Caco-2 (cell line): ENCODE measurements at regions not wholly inside any gene's neighbourhood (a gene's known extent, or its start where the extent isn't known, plus 50 kb on each side); places are given as distances from the start of the nearest gene placed in this dataset.

Source experiments
- BruUV-seq: library from RNA; stranded (reverse); fragments of 400-500 nt; replicated peaks from 2 replicates; lab custom pipeline; 2021; lab: Mats Ljungman, UMichigan
- CTCF ChIA-PET: fragments of 300-600 bp; sonication (Branson Sonifier 250); formaldehyde crosslinking; loops from one replicate; lab custom pipeline; 2022; ENCODE audit warnings: antibody characterized with exemption; lab: Charles Lee
- POLR2A ChIA-PET: fragments of 300-600 bp; sonication (Branson Sonifier 250); formaldehyde crosslinking; loops from one replicate; lab custom pipeline; 2022; ENCODE audit warnings: antibody characterized with exemption; lab: Charles Lee
- DNase-seq, 2 experiments: peaks; one replicate each; pipeline versions ENCODE4 v3.0.0 to v3.0.0-alpha.2; 2020 to 2022
- H3K27me3 ChIP-seq: replicated peaks from 2 replicates; pipeline ENCODE4 v1.6.0; 2011; ENCODE audit warnings: low read length; ENCODE audit not compliant: control insufficient read depth, insufficient read depth
- H3K36me3 ChIP-seq: 2 replicates; pipeline ENCODE4 v1.5.1; 2011; ENCODE audit warnings: low read length; ENCODE audit not compliant: control insufficient read depth, insufficient read depth
- H3K4me1 ChIP-seq: fragments of 250-450 bp; sonication (Bioruptor Pico); 2 replicates; pipeline ENCODE4 v1.5.1; 2020; ENCODE audit warnings: mild to moderate bottlenecking
- H3K4me3 ChIP-seq: 2 replicates; pipeline ENCODE4 v1.5.1; 2011; ENCODE audit warnings: low read depth, mild to moderate bottlenecking, control low read depth, low read length
- H3K9me3 ChIP-seq: fragments of 250-450 bp; sonication (Bioruptor Pico); 2 replicates; pipeline ENCODE4 v1.5.1; 2020; ENCODE audit warnings: mild to moderate bottlenecking, moderate library complexity
- H3K27ac Mint-ChIP-seq: one replicate; pipeline ENCODE4 v1.8.0; 2022; ENCODE audit warnings: mixed read lengths; ENCODE audit not compliant: unreplicated experiment
- H3K27me3 Mint-ChIP-seq: one replicate; pipeline ENCODE4 v1.8.0; 2022; ENCODE audit warnings: mixed read lengths; ENCODE audit not compliant: insufficient read depth, unreplicated experiment
- H3K36me3 Mint-ChIP-seq: one replicate; pipeline ENCODE4 v1.8.0; 2022; ENCODE audit warnings: mild to moderate bottlenecking, mixed read lengths; ENCODE audit not compliant: insufficient read depth, unreplicated experiment
- H3K4me1 Mint-ChIP-seq: one replicate; pipeline ENCODE4 v1.8.0; 2022; ENCODE audit warnings: low read depth, mixed read lengths; ENCODE audit not compliant: unreplicated experiment
- H3K4me3 Mint-ChIP-seq: one replicate; pipeline ENCODE4 v1.8.0; 2022; ENCODE audit warnings: mild to moderate bottlenecking, moderate library complexity, mixed read lengths; ENCODE audit not compliant: unreplicated experiment
- H3K9me3 Mint-ChIP-seq: one replicate; pipeline ENCODE4 v1.8.0; 2022; ENCODE audit warnings: mixed read lengths; ENCODE audit not compliant: unreplicated experiment
- intact Hi-C: fragments of 100-400 bp; cut with micrococcal nuclease; formaldehyde crosslinking; loops from one replicate; pipeline ENCODE4 v1.10.0; 2022; ENCODE audit not compliant: unreplicated experiment
- TF ChIP-seq, protein P1 (sequence below), 2 experiments: fragments of 200-600 bp in 1 of 2; IDR thresholded peaks; 1 replicate in 1 of 2; 2 replicates in 1 of 2; pipeline versions ENCODE4 v1.5.1 to v1.8.0; 2011 to 2022; ENCODE audit warnings: antibody characterized with exemption in 1 of 2, control low read depth in 1 of 2, inconsistent platforms in 1 of 2, low read depth in 1 of 2, low read length in 1 of 2, mild to moderate bottlenecking in 1 of 2, moderate library complexity in 1 of 2; ENCODE audit not compliant: insufficient read depth in 1 of 2, severe bottlenecking in 1 of 2, unreplicated experiment in 1 of 2

- TF ChIP-seq, protein P1, sequence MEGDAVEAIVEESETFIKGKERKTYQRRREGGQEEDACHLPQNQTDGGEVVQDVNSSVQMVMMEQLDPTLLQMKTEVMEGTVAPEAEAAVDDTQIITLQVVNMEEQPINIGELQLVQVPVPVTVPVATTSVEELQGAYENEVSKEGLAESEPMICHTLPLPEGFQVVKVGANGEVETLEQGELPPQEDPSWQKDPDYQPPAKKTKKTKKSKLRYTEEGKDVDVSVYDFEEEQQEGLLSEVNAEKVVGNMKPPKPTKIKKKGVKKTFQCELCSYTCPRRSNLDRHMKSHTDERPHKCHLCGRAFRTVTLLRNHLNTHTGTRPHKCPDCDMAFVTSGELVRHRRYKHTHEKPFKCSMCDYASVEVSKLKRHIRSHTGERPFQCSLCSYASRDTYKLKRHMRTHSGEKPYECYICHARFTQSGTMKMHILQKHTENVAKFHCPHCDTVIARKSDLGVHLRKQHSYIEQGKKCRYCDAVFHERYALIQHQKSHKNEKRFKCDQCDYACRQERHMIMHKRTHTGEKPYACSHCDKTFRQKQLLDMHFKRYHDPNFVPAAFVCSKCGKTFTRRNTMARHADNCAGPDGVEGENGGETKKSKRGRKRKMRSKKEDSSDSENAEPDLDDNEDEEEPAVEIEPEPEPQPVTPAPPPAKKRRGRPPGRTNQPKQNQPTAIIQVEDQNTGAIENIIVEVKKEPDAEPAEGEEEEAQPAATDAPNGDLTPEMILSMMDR (IDR thresholded peaks at IDR 0.05; ENCODE audit: insufficient read depth in 1 of 2, low read depth in 1 of 2, low read length in 1 of 2, severe bottlenecking in 1 of 2, unreplicated experiment in 1 of 2) = no peak
- Mint-ChIP-seq H3K27ac (no peak overlapping the region), H3K4me1 (no peaks in the 10 kb centered on the region), H3K27me3 (peaks cover 3% of the 10 kb centered on the region), H3K36me3 (no peaks in the 10 kb centered on the region), H3K9me3 (peaks cover 8% of the 10 kb centered on the region), H3K4me3 (no peak overlapping the region)
- Histone ChIP-seq H3K36me3 (no peaks in the 10 kb centered on the region), H3K27me3 (no peaks in the 10 kb centered on the region), H3K4me1 (no peaks in the 10 kb centered on the region), H3K9me3 (no peaks in the 10 kb centered on the region), H3K4me3 (no peak overlapping the region)
- no peak for DNase-seq
- BruUV-seq = no TSS peak
- intact Hi-C loops = no loop called here
- CTCF ChIA-PET = no interaction called here
- POLR2A ChIA-PET = no interaction called here
Measured at GRCh38 chr2:103961862-103962261, 892.1 kb upstream of the POU3F3 start.

GRCh38 chr2:103962670-103963069, 891.2 kb upstream of the POU3F3 start:
- Histone ChIP-seq H3K9me3 (no peaks in the 10 kb centered on the region), H3K27me3 (no peaks in the 10 kb centered on the region), H3K4me1 (no peaks in the 10 kb centered on the region), H3K4me3 (no peak overlapping the region), H3K36me3 (no peaks in the 10 kb centered on the region)
- H3K27ac Mint-ChIP-seq = no peak overlapping the region
- POLR2A ChIA-PET = no interaction called here
- no TSS peak for BruUV-seq
- no peak overlapping the region for H3K4me3 Mint-ChIP-seq
- no peaks in the 10 kb centered on the region for H3K4me1 Mint-ChIP-seq
- intact Hi-C loops = no loop called here
- CTCF ChIA-PET = no interaction called here
- TF ChIP-seq, protein P1 (IDR thresholded peaks at IDR 0.05; ENCODE audit: insufficient read depth in 1 of 2, low read depth in 1 of 2, low read length in 1 of 2, severe bottlenecking in 1 of 2, unreplicated experiment in 1 of 2) = no peak
- peaks cover 3% of the 10 kb centered on the region for H3K27me3 Mint-ChIP-seq
- DNase-seq = no peak
- no peaks in the 10 kb centered on the region for H3K36me3 Mint-ChIP-seq
- H3K9me3 Mint-ChIP-seq = peaks cover 8% of the 10 kb centered on the region

GRCh38 chr2:103963146-103963725, 890.7 kb upstream of the POU3F3 start:
- H3K27ac Mint-ChIP-seq = no peak overlapping the region

More at GRCh38 chr2:103963146-103963725, 890.7 kb upstream of the POU3F3 start:
- no peak overlapping the region for H3K4me3 Mint-ChIP-seq
- TF ChIP-seq, protein P1 (IDR thresholded peaks at IDR 0.05; ENCODE audit: insufficient read depth in 1 of 2, low read depth in 1 of 2, low read length in 1 of 2, severe bottlenecking in 1 of 2, unreplicated experiment in 1 of 2) = no peak
- no TSS peak for BruUV-seq
- peaks cover 8% of the 10 kb centered on the region for H3K9me3 Mint-ChIP-seq
- H3K36me3 Mint-ChIP-seq = no peaks in the 10 kb centered on the region
- Histone ChIP-seq H3K27me3 (no peaks in the 10 kb centered on the region), H3K36me3 (no peaks in the 10 kb centered on the region), H3K9me3 (no peaks in the 10 kb centered on the region), H3K4me1 (no peaks in the 10 kb centered on the region), H3K4me3 (no peak overlapping the region)
- DNase-seq = no peak
- ChIA-PET POLR2A (no interaction called here), CTCF (no interaction called here)
- H3K27me3 Mint-ChIP-seq = peaks cover 3% of the 10 kb centered on the region
- no peaks in the 10 kb centered on the region for H3K4me1 Mint-ChIP-seq
- intact Hi-C loops = no loop called here
